Activated CD4-positive, alpha-beta T cell treated with anti-CD3 and anti-CD28 coated beads, Interleukin-2, Interleukin-4, amounts not matched to agents 100 ng/mL and 50 ng/mL, durations not matched to agents 16 hours and 8 hours (primary cell): ENCODE measurements at regions not wholly inside any gene's neighbourhood (a gene's known extent, or its start where the extent isn't known, plus 50 kb on each side); places are given as distances from the start of the nearest gene placed in this dataset.
"Not testable (repeated sequence)": the region's sequence is repeated elsewhere in the genome, so short reads cannot be mapped to it uniquely, and the experiment has no call there.

ENCODE experiments used
- DNase-seq: peaks from one replicate; pipeline ENCODE4 v3.0.0-alpha.2; 2020; ENCODE audit warnings: low spot score

GRCh38 chr4:22630161-22630975, 62.4 kb upstream of the GBA3 start:
- DNase-seq: not testable (repeated sequence)

GRCh38 chr4:22631167-22631566, 61.6 kb upstream of the GBA3 start:
- DNase-seq: not testable (repeated sequence)

- DNase-seq: no peak
These were observed 58.1 kb upstream of the GBA3 start for GRCh38 chr4:22634541-22635181.

GRCh38 chr4:22635182-22635549, 57.6 kb upstream of the GBA3 start:
- not testable (repeated sequence) for DNase-seq

GRCh38 chr4:22635692-22636091, 57.0 kb upstream of the GBA3 start:
- DNase-seq: no peak

- no peak for DNase-seq
These were observed 55.4 kb upstream of the GBA3 start for GRCh38 chr4:22637306-22637705.
